Right cardiac atrium (tissue), 5 donors: ENCODE measurements at regions not wholly inside any gene's neighbourhood (a gene's known extent, or its start where the extent isn't known, plus 50 kb on each side); places are given as distances from the start of the nearest gene placed in this dataset.
A peak's percentile ranks its signal among the peaks of the same experiment; 100 is the strongest.

ENCODE experiments used
- ATAC-seq, 2 donors: fragments of 200-7000 bp; cut with Tn5 transposase; one replicate each; pipeline versions ENCODE4 v1.8.0 to v1.9.1; 2020; ENCODE audit warnings: moderate library complexity in 2 of 2, mild to moderate bottlenecking in 1 of 2
- DNase-seq, 3 donors: peaks; one replicate each; pipeline ENCODE4 v3.0.0-alpha.2; 2020
- H3K27ac ChIP-seq: one replicate; pipeline ENCODE4 v1.5.1; 2013; ENCODE audit warnings: mild to moderate bottlenecking, low read length, control low read depth, moderate library complexity
- H3K27me3 ChIP-seq: one replicate; pipeline ENCODE4 v1.6.1; 2013; ENCODE audit not compliant: control insufficient read depth, insufficient read depth
- H3K4me1 ChIP-seq: one replicate; pipeline ENCODE4 v1.6.1; 2013; ENCODE audit warnings: low read length; ENCODE audit not compliant: control insufficient read depth, insufficient read depth
- H3K4me3 ChIP-seq: one replicate; pipeline ENCODE4 v1.5.1; 2013; ENCODE audit warnings: low read length, control low read depth
- H3K9me3 ChIP-seq: one replicate; pipeline ENCODE4 v1.6.1; 2013; ENCODE audit warnings: low read length; ENCODE audit not compliant: control insufficient read depth
- WGBS: extraction: QIAGEN DNeasy Blood & Tissue Kit; methylation state at CpG from one replicate; pipeline ENCODE4 v1.1.7; 2013; 5-methylcytosine and 5-hydroxymethylcytosine counted together
- intact Hi-C, 4 donors: fragments of 100-400 bp; cut with DNase I; formaldehyde crosslinking; loops; one replicate each; pipeline versions ENCODE4 v1.11.0 to v1.14.0; 2022 to 2023
- donor health status: healthy with polysubstance abuse.
- donor health status: DM: no; HTN: yes; CAD: no.
- donor health status: DM: no; HTN: no; CAD: no.
- donor health status: DM: no; HTN: yes; CAD: no; lungs with severe emphysema.
- donor health status: DM: yes; HTN: yes; CAD: no.

GRCh38 chr5:144815131-144815530 is 644.5 kb downstream of the KCTD16 start:
- DNase-seq = no peak
- Histone ChIP-seq H3K4me3 (no peak overlapping the region), H3K27ac (no peak overlapping the region), H3K4me1 (no peaks in the 10 kb centered on the region), H3K27me3 (no peaks in the 10 kb centered on the region), H3K9me3 (no peaks in the 10 kb centered on the region)
- intact Hi-C loops = no loop called here
- WGBS = 64% methylated on average over 2 of the region's 2 CpGs
- no peak for ATAC-seq

GRCh38 chr5:144812763-144813162 is 642.1 kb downstream of the KCTD16 start:
- H3K4me1 ChIP-seq = no peaks in the 10 kb centered on the region
- DNase-seq (peak in 1 of 3 donors; percentile 12), ATAC-seq (no peak)
- H3K9me3 ChIP-seq = no peaks in the 10 kb centered on the region
- intact Hi-C loops = no loop called here
- no peak overlapping the region for H3K27ac ChIP-seq
- H3K27me3 ChIP-seq = no peaks in the 10 kb centered on the region
- H3K4me3 ChIP-seq = no peak overlapping the region
- WGBS = 54% methylated on average over 2 of the region's 2 CpGs

- H3K9me3 ChIP-seq = no peaks in the 10 kb centered on the region
- intact Hi-C loops = no loop called here
- DNase-seq = no peak
- no peaks in the 10 kb centered on the region for H3K27me3 ChIP-seq
- ATAC-seq = no peak
- H3K27ac ChIP-seq = no peak overlapping the region
- H3K4me1 ChIP-seq = no peaks in the 10 kb centered on the region
- no peak overlapping the region for H3K4me3 ChIP-seq
Observed at GRCh38 chr5:144800169-144800568, 629.5 kb downstream of the KCTD16 start.

GRCh38 chr5:144798595-144798994 is 627.9 kb downstream of the KCTD16 start:
- H3K27ac ChIP-seq = no peak overlapping the region
- H3K9me3 ChIP-seq = no peaks in the 10 kb centered on the region
- no peak for DNase-seq
- no peak overlapping the region for H3K4me3 ChIP-seq
- no peak for ATAC-seq
- WGBS = 72% methylated on average over 1 of the region's 1 CpG
- no peaks in the 10 kb centered on the region for H3K4me1 ChIP-seq
- H3K27me3 ChIP-seq = no peaks in the 10 kb centered on the region
- intact Hi-C loops = no loop called here

GRCh38 chr5:144794922-144795321 is 624.2 kb downstream of the KCTD16 start:
- intact Hi-C loops = no loop called here
- DNase-seq = no peak
- Histone ChIP-seq H3K9me3 (no peaks in the 10 kb centered on the region), H3K27ac (no peak overlapping the region), H3K27me3 (no peaks in the 10 kb centered on the region), H3K4me3 (no peak overlapping the region), H3K4me1 (no peaks in the 10 kb centered on the region)
- no peak for ATAC-seq
- WGBS = 72% methylated on average over 1 of the region's 1 CpG

GRCh38 chr5:144788556-144788955 is 617.9 kb downstream of the KCTD16 start:
- WGBS = 85% methylated on average over 3 of the region's 3 CpGs
- H3K27me3 ChIP-seq = no peaks in the 10 kb centered on the region
- no peaks in the 10 kb centered on the region for H3K4me1 ChIP-seq
- no peak overlapping the region for H3K4me3 ChIP-seq
- no peak for DNase-seq
- intact Hi-C loops = no loop called here
- H3K9me3 ChIP-seq = no peaks in the 10 kb centered on the region
- no peak overlapping the region for H3K27ac ChIP-seq
- ATAC-seq = no peak

- DNase-seq (no peak), ATAC-seq (no peak)
- 83% methylated on average over 1 of the region's 1 CpG for WGBS
- Histone ChIP-seq H3K9me3 (no peaks in the 10 kb centered on the region), H3K27ac (no peak overlapping the region), H3K27me3 (no peaks in the 10 kb centered on the region), H3K4me3 (no peak overlapping the region), H3K4me1 (no peaks in the 10 kb centered on the region)
- intact Hi-C loops = no loop called here
Observed at GRCh38 chr5:144788046-144788445, 617.4 kb downstream of the KCTD16 start.

- Histone ChIP-seq H3K27ac (no peak overlapping the region), H3K27me3 (no peaks in the 10 kb centered on the region), H3K4me1 (no peaks in the 10 kb centered on the region), H3K9me3 (no peaks in the 10 kb centered on the region), H3K4me3 (no peak overlapping the region)
- DNase-seq = no peak
- intact Hi-C loops = no loop called here
- WGBS = 90% methylated on average over 3 of the region's 3 CpGs
- ATAC-seq = no peak
Observed at GRCh38 chr5:144779368-144779767, 608.7 kb downstream of the KCTD16 start.

GRCh38 chr5:144778561-144778960 is 607.9 kb downstream of the KCTD16 start:
- intact Hi-C loops = no loop called here
- no peak for ATAC-seq

GRCh38 chr5:144774197-144774596 is 603.5 kb downstream of the KCTD16 start:
- Histone ChIP-seq H3K4me3 (no peak overlapping the region), H3K27ac (no peak overlapping the region), H3K4me1 (no peaks in the 10 kb centered on the region), H3K9me3 (no peaks in the 10 kb centered on the region), H3K27me3 (no peaks in the 10 kb centered on the region)
- intact Hi-C loops = no loop called here
- no peak for ATAC-seq
- no peak for DNase-seq
- WGBS = 64% methylated on average over 1 of the region's 1 CpG

More at GRCh38 chr5:144778561-144778960, 607.9 kb downstream of the KCTD16 start:
- 51% methylated on average over 2 of the region's 2 CpGs for WGBS
- no peaks in the 10 kb centered on the region for H3K4me1 ChIP-seq
- DNase-seq = no peak
- no peak overlapping the region for H3K4me3 ChIP-seq
- no peak overlapping the region for H3K27ac ChIP-seq
- H3K9me3 ChIP-seq = no peaks in the 10 kb centered on the region
- H3K27me3 ChIP-seq = no peaks in the 10 kb centered on the region

- no peak for DNase-seq
- ATAC-seq = no peak
- Histone ChIP-seq H3K4me1 (no peaks in the 10 kb centered on the region), H3K27me3 (no peaks in the 10 kb centered on the region), H3K9me3 (no peaks in the 10 kb centered on the region), H3K4me3 (no peak overlapping the region), H3K27ac (no peak overlapping the region)
- 79% methylated on average over 4 of the region's 4 CpGs for WGBS
- intact Hi-C loops = no loop called here
Observed at GRCh38 chr5:144773628-144774027, 603.0 kb downstream of the KCTD16 start.

GRCh38 chr5:144771802-144772201 is 601.1 kb downstream of the KCTD16 start:
- Histone ChIP-seq H3K27ac (no peak overlapping the region), H3K9me3 (no peaks in the 10 kb centered on the region), H3K4me1 (no peaks in the 10 kb centered on the region), H3K4me3 (no peak overlapping the region), H3K27me3 (no peaks in the 10 kb centered on the region)
- intact Hi-C loops = no loop called here
- no peak for DNase-seq
- ATAC-seq = no peak
- 89% methylated on average over 2 of the region's 2 CpGs for WGBS
